Upper lobe of right lung (tissue), 1 donor: ENCODE measurements at regions not wholly inside any gene's neighbourhood (a gene's known extent, or its start where the extent isn't known, plus 50 kb on each side); places are given as distances from the start of the nearest gene placed in this dataset.

Experiments
- ATAC-seq: fragments of 200-7000 bp; cut with Tn5 transposase; one replicate; pipeline ENCODE4 v1.9.1; 2020; ENCODE audit warnings: mild to moderate bottlenecking, moderate library complexity
- DNase-seq: peaks from one replicate; pipeline ENCODE4 v3.0.0-alpha.2; 2020
- H3K27ac ChIP-seq: fragments of 200-600 bp; one replicate; pipeline ENCODE4 v1.8.0; 2022
- H3K27me3 ChIP-seq: fragments of 200-600 bp; one replicate; pipeline ENCODE4 v1.8.0; 2022; ENCODE audit warnings: mild to moderate bottlenecking
- H3K36me3 ChIP-seq: fragments of 200-600 bp; one replicate; pipeline ENCODE4 v1.8.0; 2022
- H3K4me1 ChIP-seq: fragments of 200-600 bp; one replicate; pipeline ENCODE4 v1.8.0; 2022
- H3K4me3 ChIP-seq: fragments of 200-600 bp; one replicate; pipeline ENCODE4 v1.8.0; 2022; ENCODE audit warnings: mild to moderate bottlenecking
- H3K9me3 ChIP-seq: fragments of 200-600 bp; one replicate; pipeline ENCODE4 v1.8.0; 2022
- intact Hi-C: fragments of 100-400 bp; cut with DNase I; formaldehyde crosslinking; loops from one replicate; pipeline ENCODE4 v1.11.0; 2022
- TF ChIP-seq, protein P1 (sequence below): fragments of 200-600 bp; IDR thresholded peaks from one replicate; pipeline ENCODE4 v1.8.0; 2022; ENCODE audit warnings: antibody characterized with exemption
- donor health status: DM: no; HTN: yes; CAD: no; lungs with severe emphysema.

DNA sequence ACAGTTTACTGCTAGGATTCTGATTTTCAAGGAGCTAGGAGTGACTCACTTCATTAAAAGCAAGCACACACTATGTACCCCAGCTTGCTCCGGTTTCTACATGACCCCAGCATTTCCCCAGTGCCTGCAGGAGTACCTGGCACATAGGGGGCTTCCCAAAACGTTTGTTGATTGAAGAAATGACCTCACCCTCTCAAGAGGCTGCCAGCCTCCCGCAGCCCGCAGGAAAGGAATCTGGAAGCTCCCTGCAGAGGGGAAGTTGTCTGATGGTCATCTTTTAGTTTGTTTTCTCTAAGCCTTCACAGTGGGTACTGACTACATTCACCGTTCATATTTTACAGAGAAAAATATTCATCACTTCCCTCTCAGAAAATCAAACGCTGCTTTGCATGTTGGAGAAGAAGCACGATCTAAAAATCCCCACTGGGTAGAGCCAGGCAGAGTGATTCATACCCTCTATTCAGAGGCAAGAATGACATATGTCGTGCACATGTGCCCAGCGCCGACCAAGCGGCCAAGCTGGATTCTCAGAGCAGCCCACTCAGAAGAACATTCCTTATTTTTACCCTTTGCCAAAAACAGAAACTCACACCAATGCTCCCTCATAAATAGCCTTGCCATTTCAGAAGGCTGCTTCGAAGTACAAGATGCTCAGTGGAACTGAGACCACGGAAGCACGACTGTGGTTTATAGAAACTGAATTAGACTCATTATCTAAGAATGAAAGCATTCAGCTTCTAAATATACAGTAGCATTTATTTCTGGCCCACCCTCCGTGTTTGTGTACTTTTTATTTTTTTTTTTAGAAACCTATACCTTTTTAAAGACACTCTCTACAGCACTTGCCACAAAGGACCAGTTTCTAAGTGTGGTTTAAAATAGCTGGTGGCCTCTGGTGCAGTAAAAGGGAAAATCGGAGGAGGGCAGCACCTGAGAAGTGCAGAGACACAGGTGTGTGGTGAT is 143.2 kb downstream of the MIS18A start:
- no peak overlapping the region for H3K4me3 ChIP-seq
- H3K27ac ChIP-seq = no peak overlapping the region
- peaks cover 3% of the 10 kb centered on the region for H3K9me3 ChIP-seq
- ATAC-seq (no peak), DNase-seq (no peak)
- TF ChIP-seq, protein P1, sequence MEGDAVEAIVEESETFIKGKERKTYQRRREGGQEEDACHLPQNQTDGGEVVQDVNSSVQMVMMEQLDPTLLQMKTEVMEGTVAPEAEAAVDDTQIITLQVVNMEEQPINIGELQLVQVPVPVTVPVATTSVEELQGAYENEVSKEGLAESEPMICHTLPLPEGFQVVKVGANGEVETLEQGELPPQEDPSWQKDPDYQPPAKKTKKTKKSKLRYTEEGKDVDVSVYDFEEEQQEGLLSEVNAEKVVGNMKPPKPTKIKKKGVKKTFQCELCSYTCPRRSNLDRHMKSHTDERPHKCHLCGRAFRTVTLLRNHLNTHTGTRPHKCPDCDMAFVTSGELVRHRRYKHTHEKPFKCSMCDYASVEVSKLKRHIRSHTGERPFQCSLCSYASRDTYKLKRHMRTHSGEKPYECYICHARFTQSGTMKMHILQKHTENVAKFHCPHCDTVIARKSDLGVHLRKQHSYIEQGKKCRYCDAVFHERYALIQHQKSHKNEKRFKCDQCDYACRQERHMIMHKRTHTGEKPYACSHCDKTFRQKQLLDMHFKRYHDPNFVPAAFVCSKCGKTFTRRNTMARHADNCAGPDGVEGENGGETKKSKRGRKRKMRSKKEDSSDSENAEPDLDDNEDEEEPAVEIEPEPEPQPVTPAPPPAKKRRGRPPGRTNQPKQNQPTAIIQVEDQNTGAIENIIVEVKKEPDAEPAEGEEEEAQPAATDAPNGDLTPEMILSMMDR = no peak
- H3K36me3 ChIP-seq = no peaks in the 10 kb centered on the region
- intact Hi-C loops = no loop called here
- no peaks in the 10 kb centered on the region for H3K4me1 ChIP-seq
- no peaks in the 10 kb centered on the region for H3K27me3 ChIP-seq

DNA sequence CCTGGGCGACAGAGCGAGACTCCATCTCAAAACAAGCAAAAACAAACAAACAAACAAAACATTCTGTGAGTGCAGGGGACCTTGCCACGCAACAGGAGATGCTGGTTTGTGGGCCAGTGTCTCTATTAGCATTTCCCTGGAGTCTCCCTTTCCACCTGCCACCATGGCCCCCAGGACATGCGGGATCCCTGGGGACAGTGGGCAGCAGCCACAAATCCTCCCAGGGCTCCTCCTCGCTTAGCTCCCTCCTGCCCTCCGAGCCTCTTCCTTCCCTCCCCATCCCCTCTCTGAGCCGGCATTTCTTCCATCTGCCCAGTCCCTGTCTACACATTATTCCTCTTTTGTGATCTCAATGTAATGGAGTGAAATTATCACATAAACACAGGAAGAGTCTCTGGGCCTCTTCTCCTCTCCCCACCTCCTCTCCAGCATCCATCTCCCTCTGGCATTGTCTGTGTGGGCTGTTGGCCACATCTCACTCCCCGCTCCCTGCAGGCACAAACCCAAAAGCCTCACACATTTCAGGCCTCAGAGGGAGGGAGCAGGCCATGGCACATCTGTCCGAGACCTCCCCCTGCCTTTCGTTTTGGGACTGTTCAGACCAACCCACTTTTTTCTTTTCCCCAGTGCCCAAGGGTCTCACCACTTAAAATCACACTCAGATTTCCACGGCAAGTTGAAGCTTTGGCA is 144.3 kb downstream of the MIS18A start:
- TF ChIP-seq, protein P1 = no peak
- Histone ChIP-seq H3K27me3 (no peaks in the 10 kb centered on the region), H3K36me3 (no peaks in the 10 kb centered on the region), H3K27ac (no peak overlapping the region), H3K9me3 (peaks cover 3% of the 10 kb centered on the region), H3K4me3 (no peak overlapping the region), H3K4me1 (no peaks in the 10 kb centered on the region)
- DNase-seq = no peak
- ATAC-seq = no peak
- intact Hi-C loops = no loop called here

DNA sequence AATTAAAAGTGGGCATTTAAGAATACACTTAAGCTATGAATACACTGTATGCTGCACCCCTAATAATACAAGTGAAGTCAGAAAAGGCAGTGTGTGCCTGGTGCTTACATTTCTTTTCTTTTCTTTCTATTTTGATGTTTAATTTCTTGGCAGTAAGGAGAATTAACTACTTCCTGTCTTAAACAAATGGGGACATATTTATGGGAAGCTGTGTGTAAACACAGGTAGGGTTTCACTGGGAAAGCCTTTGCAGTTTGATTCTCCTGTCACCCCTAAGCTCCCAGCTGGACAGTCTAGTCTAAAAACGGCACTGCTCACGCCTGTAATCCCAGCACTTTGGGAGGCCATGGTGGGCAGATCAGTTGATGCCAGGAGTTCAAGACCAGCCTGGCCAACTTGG is 146.0 kb downstream of the MIS18A start:
- Histone ChIP-seq H3K9me3 (peaks cover 3% of the 10 kb centered on the region), H3K36me3 (no peaks in the 10 kb centered on the region), H3K27me3 (no peaks in the 10 kb centered on the region), H3K4me3 (no peak overlapping the region), H3K4me1 (no peaks in the 10 kb centered on the region), H3K27ac (no peak overlapping the region)
- ATAC-seq = no peak
- intact Hi-C loops = no loop called here
- TF ChIP-seq, protein P1 = no peak
- DNase-seq = no peak

DNA sequence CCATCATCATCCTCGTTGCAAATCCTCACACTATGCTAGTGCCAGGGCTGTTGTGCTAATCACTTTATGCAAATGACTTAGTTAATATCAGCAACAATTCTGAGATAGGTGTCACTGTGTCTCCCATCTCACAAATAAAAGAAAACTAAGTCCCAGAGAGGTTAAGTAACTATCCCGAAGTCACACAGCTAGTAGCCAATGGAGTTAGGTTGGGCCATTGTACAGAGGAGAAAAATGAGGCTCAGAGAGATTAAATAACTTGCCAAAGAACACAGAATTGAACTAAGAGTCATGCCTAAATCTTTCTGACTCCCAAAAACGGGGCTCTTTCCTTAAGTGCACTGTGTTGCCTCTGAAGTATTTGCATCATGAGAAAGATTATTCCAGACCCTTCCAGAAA is 146.4 kb downstream of the MIS18A start:
- Histone ChIP-seq H3K4me1 (no peaks in the 10 kb centered on the region), H3K9me3 (peaks cover 2% of the 10 kb centered on the region), H3K27me3 (no peaks in the 10 kb centered on the region), H3K36me3 (no peaks in the 10 kb centered on the region), H3K27ac (no peak overlapping the region), H3K4me3 (no peak overlapping the region)
- TF ChIP-seq, protein P1 = no peak
- intact Hi-C loops = no loop called here
- DNase-seq (no peak), ATAC-seq (no peak)

DNA sequence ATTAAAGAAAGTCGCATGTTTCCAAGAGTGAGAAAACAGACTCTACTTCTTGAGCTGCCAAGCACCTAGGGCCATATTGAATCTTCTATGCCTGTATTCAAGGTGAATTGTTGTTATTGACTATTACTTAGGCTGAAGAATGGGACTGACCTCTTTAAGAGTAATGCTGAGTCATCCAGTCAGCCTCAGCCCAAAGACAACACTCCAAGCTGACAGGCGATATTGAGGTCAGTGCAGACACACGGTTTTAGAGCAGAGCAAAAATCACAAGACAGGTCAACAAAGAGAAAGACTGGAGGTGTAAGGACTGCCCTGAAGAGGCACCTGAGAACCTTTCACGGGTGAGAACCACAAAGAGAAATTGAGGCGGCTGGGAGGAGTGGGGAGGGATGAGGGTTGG is 146.9 kb downstream of the MIS18A start:
- ATAC-seq (no peak), DNase-seq (no peak)
- Histone ChIP-seq H3K27me3 (no peaks in the 10 kb centered on the region), H3K27ac (no peak overlapping the region), H3K4me3 (no peak overlapping the region), H3K4me1 (no peaks in the 10 kb centered on the region), H3K9me3 (no peaks in the 10 kb centered on the region), H3K36me3 (no peaks in the 10 kb centered on the region)
- intact Hi-C loops = no loop called here
- TF ChIP-seq, protein P1 = no peak
